CD4-positive, alpha-beta memory T cell (primary cell): ENCODE measurements at regions not wholly inside any gene's neighbourhood (a gene's known extent, or its start where the extent isn't known, plus 50 kb on each side); places are given as distances from the start of the nearest gene placed in this dataset.
"Not testable (repeated sequence)": the region's sequence is repeated elsewhere in the genome, so short reads cannot be mapped to it uniquely, and the experiment has no call there.

Experiments used
- CTCF ChIA-PET: fragments of 350-600 bp; sonication (Branson Sonifier 250); formaldehyde crosslinking; loops from one replicate; lab custom pipeline; 2021; ENCODE audit warnings: inconsistent platforms; ENCODE audit not compliant: partially characterized antibody; lab: Charles Lee
- POLR2A ChIA-PET: fragments of 350-600 bp; sonication (Branson Sonifier 250); formaldehyde crosslinking; loops from one replicate; lab custom pipeline; 2021; ENCODE audit not compliant: partially characterized antibody; lab: Charles Lee
- DNase-seq, 5 donors: peaks; one replicate each; pipeline versions ENCODE4 v3.0.0 to v3.0.0-alpha.2; 2020 to 2022; ENCODE audit warnings: mixed read lengths in 1 of 5
- H3K27ac ChIP-seq: one replicate; pipeline ENCODE4 v1.7.0; 2013; ENCODE audit warnings: low read depth, low read length
- H3K27me3 ChIP-seq: 2 replicates; pipeline ENCODE4 v1.7.0; 2013; ENCODE audit warnings: mild to moderate bottlenecking, low read length, moderate library complexity; ENCODE audit not compliant: insufficient read depth
- H3K36me3 ChIP-seq: 2 replicates; pipeline ENCODE4 v1.7.0; 2013; ENCODE audit warnings: mild to moderate bottlenecking, low read length, moderate library complexity; ENCODE audit not compliant: insufficient read depth
- H3K4me1 ChIP-seq: 2 replicates; pipeline ENCODE4 v1.7.0; 2013; ENCODE audit warnings: mild to moderate bottlenecking, low read length, moderate library complexity; ENCODE audit not compliant: insufficient read depth
- H3K4me3 ChIP-seq, 2 donors: one replicate each; pipeline ENCODE4 v1.7.0; 2013; ENCODE audit warnings: low read length in 2 of 2, mild to moderate bottlenecking in 1 of 2
- H3K9me3 ChIP-seq, 2 donors: one replicate each; pipeline ENCODE4 v1.7.0; 2013; ENCODE audit warnings: low read length in 2 of 2, control low read depth in 1 of 2; ENCODE audit not compliant: control insufficient read depth in 1 of 2
- H3K27ac Mint-ChIP-seq, 7 donors: one replicate each; pipeline ENCODE4 v1.8.0; 2020 to 2021; ENCODE audit warnings: mixed read lengths in 7 of 7, mild to moderate bottlenecking in 6 of 7, inconsistent platforms in 3 of 7, moderate library complexity in 3 of 7
- H3K27me3 Mint-ChIP-seq, 2 donors: one replicate each; pipeline ENCODE4 v1.8.0; 2020 to 2021; ENCODE audit warnings: mixed read lengths in 2 of 2
- H3K36me3 Mint-ChIP-seq, 2 donors: one replicate each; pipeline ENCODE4 v1.8.0; 2020 to 2021; ENCODE audit warnings: mixed read lengths in 2 of 2, inconsistent platforms in 1 of 2, mild to moderate bottlenecking in 1 of 2
- H3K4me1 Mint-ChIP-seq, 4 donors: one replicate each; pipeline ENCODE4 v1.8.0; 2020 to 2021; ENCODE audit warnings: mixed read lengths in 4 of 4, mild to moderate bottlenecking in 1 of 4
- H3K4me3 Mint-ChIP-seq, 8 donors: one replicate each; pipeline ENCODE4 v1.8.0; 2020 to 2021; ENCODE audit warnings: mixed read lengths in 8 of 8, mild to moderate bottlenecking in 7 of 8, moderate library complexity in 6 of 8, inconsistent platforms in 3 of 8
- H3K9me3 Mint-ChIP-seq, 8 donors: one replicate each; pipeline ENCODE4 v1.8.0; 2020 to 2021; ENCODE audit warnings: mixed read lengths in 8 of 8, mild to moderate bottlenecking in 5 of 8, inconsistent platforms in 3 of 8, moderate library complexity in 1 of 8
- intact Hi-C: fragments of 100-400 bp; cut with micrococcal nuclease; formaldehyde crosslinking; loops from one replicate; pipeline ENCODE4 v1.15.1; 2023

DNA sequence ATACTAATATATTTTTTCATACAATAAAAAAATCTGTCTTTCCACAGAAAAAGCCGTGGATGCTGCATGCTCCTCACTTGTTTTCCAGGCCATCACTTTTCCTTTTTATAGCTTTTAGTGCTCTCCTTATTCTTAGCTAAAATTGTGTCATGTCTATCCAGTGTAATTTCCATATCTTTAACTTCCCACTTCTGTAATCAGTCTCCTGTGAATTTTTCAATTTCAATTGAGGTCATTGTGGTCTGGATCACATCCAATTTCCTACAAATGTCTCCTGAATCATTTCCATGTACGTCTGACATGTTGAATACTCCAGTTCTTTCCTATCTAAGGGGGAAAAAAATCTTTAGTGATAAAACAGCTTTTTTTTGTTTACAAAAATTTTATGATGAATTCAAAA lies 838.2 kb upstream of the B3GALT2 start:
- H3K27ac ChIP-seq, result no peak overlapping the region
- ChIA-PET POLR2A (no interaction called here), CTCF (no interaction called here)
- H3K36me3 Mint-ChIP-seq, result peaks cover 0 to 5% of the 10 kb centered on the region in 2 donors
- no peak overlapping the region for H3K4me3 ChIP-seq
- no peak overlapping the region for H3K27ac Mint-ChIP-seq
- H3K4me1 Mint-ChIP-seq, result peaks cover 0 to 7% (median 2%) of the 10 kb centered on the region in 4 donors
- intact Hi-C loops, result no loop called here
- no peaks in the 10 kb centered on the region for H3K27me3 ChIP-seq
- peaks cover 0 to 13% (median under 1%) of the 10 kb centered on the region in 8 donors for H3K9me3 Mint-ChIP-seq
- DNase-seq, result no peak
- H3K4me1 ChIP-seq, result no peaks in the 10 kb centered on the region
- no peaks in the 10 kb centered on the region for H3K9me3 ChIP-seq
- H3K4me3 Mint-ChIP-seq, result no peak overlapping the region
- no peaks in the 10 kb centered on the region for H3K27me3 Mint-ChIP-seq
- H3K36me3 ChIP-seq, result no peaks in the 10 kb centered on the region

GRCh38 chr1:194014014-194014413 lies 827.6 kb upstream of the B3GALT2 start:
- ChIA-PET CTCF (no interaction called here), POLR2A (no interaction called here)
- H3K4me3 Mint-ChIP-seq, result no peak overlapping the region
- no peaks in the 10 kb centered on the region for H3K4me1 ChIP-seq
- peaks cover 2 to 14% of the 10 kb centered on the region in 2 donors for H3K36me3 Mint-ChIP-seq
- H3K9me3 ChIP-seq, result no peaks in the 10 kb centered on the region
- H3K36me3 ChIP-seq, result no peaks in the 10 kb centered on the region
- no peak for DNase-seq
- intact Hi-C loops, result no loop called here
- H3K27ac ChIP-seq, result no peak overlapping the region
- H3K9me3 Mint-ChIP-seq, result peaks cover 5 to 19% (median 8%) of the 10 kb centered on the region in 8 donors
- H3K4me1 Mint-ChIP-seq, result peaks cover 0 to 2% (median 0%) of the 10 kb centered on the region in 4 donors
- H3K27ac Mint-ChIP-seq, result no peak overlapping the region
- H3K4me3 ChIP-seq, result no peak overlapping the region
- no peaks in the 10 kb centered on the region for H3K27me3 Mint-ChIP-seq
- no peaks in the 10 kb centered on the region for H3K27me3 ChIP-seq

DNA sequence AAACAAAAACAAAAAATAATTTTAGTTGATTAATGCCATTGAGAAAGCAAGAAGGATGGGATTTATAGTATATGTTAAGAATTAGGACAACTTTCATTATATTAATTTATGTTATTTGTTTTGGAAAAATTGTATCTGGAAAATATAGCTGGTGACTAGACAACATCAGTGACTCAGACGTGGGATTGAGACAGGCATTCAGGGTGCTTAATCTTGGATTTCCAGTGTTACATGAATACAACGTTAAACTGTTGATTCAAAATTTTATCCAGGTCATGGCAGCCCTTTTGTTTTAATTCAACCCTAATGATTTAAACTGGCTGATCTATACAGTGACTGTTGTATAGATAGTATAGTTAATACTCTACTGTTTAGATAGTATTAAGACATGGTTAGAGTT lies 827.1 kb upstream of the B3GALT2 start:
- DNase-seq, result no peak
- H3K9me3 ChIP-seq, result no peaks in the 10 kb centered on the region
- POLR2A ChIA-PET, result no interaction called here
- CTCF ChIA-PET, result no interaction called here
- H3K4me3 Mint-ChIP-seq, result no peak overlapping the region
- peaks cover 4 to 23% (median 8%) of the 10 kb centered on the region in 8 donors for H3K9me3 Mint-ChIP-seq
- no peak overlapping the region for H3K27ac Mint-ChIP-seq
- intact Hi-C loops, result no loop called here
- no peaks in the 10 kb centered on the region for H3K4me1 ChIP-seq
- no peaks in the 10 kb centered on the region for H3K36me3 ChIP-seq
- H3K4me3 ChIP-seq, result no peak overlapping the region
- no peak overlapping the region for H3K27ac ChIP-seq
- peaks cover 0 to 2% (median 0%) of the 10 kb centered on the region in 4 donors for H3K4me1 Mint-ChIP-seq
- H3K27me3 Mint-ChIP-seq, result no peaks in the 10 kb centered on the region
- H3K36me3 Mint-ChIP-seq, result peaks cover 2 to 15% of the 10 kb centered on the region in 2 donors
- no peaks in the 10 kb centered on the region for H3K27me3 ChIP-seq

DNA sequence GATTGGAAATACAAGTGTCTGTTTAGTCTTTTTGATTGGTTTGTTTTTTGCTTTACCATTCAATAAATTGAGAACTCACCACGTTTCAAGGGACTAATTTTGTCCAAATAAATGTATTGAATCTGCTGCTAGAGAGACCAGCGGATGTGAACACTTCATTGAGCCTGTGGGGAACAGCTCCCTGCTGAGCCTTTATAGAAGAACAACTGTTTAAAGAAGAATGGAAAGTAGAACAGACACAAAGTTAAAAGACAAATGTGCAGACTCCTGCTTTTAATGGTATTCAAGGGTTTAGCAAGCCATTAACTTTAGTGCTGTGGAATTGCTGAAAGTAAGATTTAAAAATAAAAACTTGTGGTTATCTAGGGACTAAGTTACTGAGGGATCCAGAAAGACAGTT lies 817.7 kb upstream of the B3GALT2 start:
- H3K4me1 Mint-ChIP-seq, result peaks cover 0 to 1% (median 0%) of the 10 kb centered on the region in 4 donors
- H3K9me3 Mint-ChIP-seq, result peaks cover 0 to 22% (median 7%) of the 10 kb centered on the region in 8 donors
- POLR2A ChIA-PET, result no interaction called here
- Histone ChIP-seq H3K27me3 (no peaks in the 10 kb centered on the region), H3K36me3 (no peaks in the 10 kb centered on the region), H3K4me3 (no peak overlapping the region), H3K4me1 (no peaks in the 10 kb centered on the region), H3K9me3 (no peaks in the 10 kb centered on the region), H3K27ac (no peak overlapping the region)
- no peak for DNase-seq
- H3K36me3 Mint-ChIP-seq, result peaks cover 0 to 10% of the 10 kb centered on the region in 2 donors
- H3K27me3 Mint-ChIP-seq, result no peaks in the 10 kb centered on the region
- CTCF ChIA-PET, result no interaction called here
- intact Hi-C loops, result no loop called here
- no peak overlapping the region for H3K4me3 Mint-ChIP-seq
- peak overlapping the region in 1 of 7 donors; percentile 45 for H3K27ac Mint-ChIP-seq

GRCh38 chr1:194001726-194002350 lies 815.4 kb upstream of the B3GALT2 start:
- H3K27me3 Mint-ChIP-seq, CTCF ChIA-PET, H3K27ac Mint-ChIP-seq, H3K4me1 Mint-ChIP-seq, H3K36me3 ChIP-seq, H3K27me3 ChIP-seq, H3K36me3 Mint-ChIP-seq, H3K9me3 ChIP-seq, H3K4me1 ChIP-seq, H3K9me3 Mint-ChIP-seq, H3K4me3 Mint-ChIP-seq, POLR2A ChIA-PET, H3K4me3 ChIP-seq, intact Hi-C loops, H3K27ac ChIP-seq: not testable (repeated sequence)
- peak in 1 of 5 donors; percentile 38 for DNase-seq

DNA sequence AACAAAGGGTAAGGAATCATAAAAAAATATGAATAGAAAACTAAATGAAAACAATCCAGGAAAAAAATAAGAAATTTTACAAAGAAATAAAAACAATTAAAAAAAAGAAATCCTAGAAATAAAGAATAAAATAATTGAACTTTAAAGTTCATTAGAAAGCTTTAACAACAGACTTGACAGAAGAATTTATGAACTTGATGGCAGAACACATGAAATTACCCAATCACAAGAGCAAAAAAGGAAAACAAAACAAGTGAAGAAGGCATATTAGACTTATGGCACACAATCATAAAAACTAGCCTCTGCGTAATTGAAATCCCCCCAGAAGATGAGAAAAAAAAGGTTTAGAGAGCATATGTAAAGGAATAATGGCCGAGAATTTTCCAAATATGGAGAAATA lies 802.5 kb upstream of the B3GALT2 start:
- Mint-ChIP-seq H3K4me1 (no peaks in the 10 kb centered on the region), H3K4me3 (no peak overlapping the region), H3K27me3 (no peaks in the 10 kb centered on the region), H3K9me3 (peaks cover 0 to 47% (median 34%) of the 10 kb centered on the region in 8 donors), H3K27ac (no peak overlapping the region), H3K36me3 (peaks cover 4 to 19% of the 10 kb centered on the region in 2 donors)
- Histone ChIP-seq H3K9me3 (peaks cover 0 to 13% of the 10 kb centered on the region in 2 donors), H3K27me3 (no peaks in the 10 kb centered on the region), H3K36me3 (no peaks in the 10 kb centered on the region), H3K4me1 (no peaks in the 10 kb centered on the region), H3K4me3 (no peak overlapping the region), H3K27ac (no peak overlapping the region)
- intact Hi-C loops, result no loop called here
- DNase-seq, result no peak
- CTCF ChIA-PET, result no interaction called here
- POLR2A ChIA-PET, result no interaction called here

DNA sequence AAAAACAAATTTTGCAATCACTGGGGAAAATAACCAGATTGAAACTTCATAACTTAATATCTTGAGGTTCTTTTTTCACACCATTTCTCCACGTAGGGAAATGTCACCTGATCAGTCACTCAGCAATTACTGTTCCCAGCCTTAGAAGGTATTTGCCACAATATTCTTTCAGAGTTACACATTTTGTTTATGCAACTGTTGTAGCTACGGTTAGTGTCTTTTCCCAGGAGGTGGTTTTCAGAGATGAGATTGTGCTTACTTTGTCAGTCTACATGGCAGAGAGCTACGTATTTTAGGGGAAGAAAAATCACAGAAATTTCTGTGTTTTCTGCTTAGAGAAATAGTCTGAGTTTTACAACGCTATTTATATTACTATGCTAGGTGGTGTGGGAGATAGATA lies 792.8 kb upstream of the B3GALT2 start:
- intact Hi-C loops, result no loop called here
- H3K36me3 Mint-ChIP-seq, result no peaks in the 10 kb centered on the region
- no peak overlapping the region for H3K4me3 Mint-ChIP-seq
- H3K9me3 Mint-ChIP-seq, result peaks cover 0 to 5% (median 3%) of the 10 kb centered on the region in 8 donors
- ChIA-PET POLR2A (no interaction called here), CTCF (no interaction called here)
- H3K36me3 ChIP-seq, result no peaks in the 10 kb centered on the region
- H3K27ac Mint-ChIP-seq, result no peak overlapping the region
- H3K9me3 ChIP-seq, result no peaks in the 10 kb centered on the region
- H3K27me3 ChIP-seq, result no peaks in the 10 kb centered on the region
- peaks cover 0 to 2% (median 0%) of the 10 kb centered on the region in 4 donors for H3K4me1 Mint-ChIP-seq
- no peak overlapping the region for H3K27ac ChIP-seq
- no peaks in the 10 kb centered on the region for H3K4me1 ChIP-seq
- H3K27me3 Mint-ChIP-seq, result no peaks in the 10 kb centered on the region
- DNase-seq, result no peak
- H3K4me3 ChIP-seq, result no peak overlapping the region
